Neural cell (in vitro differentiated cells): ENCODE measurements at regions not wholly inside any gene's neighbourhood (a gene's known extent, or its start where the extent isn't known, plus 50 kb on each side); places are given as distances from the start of the nearest gene placed in this dataset.

ENCODE experiments used
- CTCF ChIP-seq: fragments of 450-650 bp; IDR thresholded peaks from 2 replicates; pipeline ENCODE4 v1.5.1; 2014; ENCODE audit warnings: antibody characterized with exemption, mild to moderate bottlenecking, moderate library complexity; ENCODE audit not compliant: poor library complexity, severe bottlenecking
- EP300 ChIP-seq: fragments of 450-650 bp; conservative IDR thresholded peaks from 2 replicates; pipeline ENCODE4 v1.6.1; 2014; ENCODE audit warnings: antibody characterized with exemption, mild to moderate bottlenecking, moderate library complexity; ENCODE audit not compliant: poor library complexity, severe bottlenecking
- MXI1 ChIP-seq: fragments of 450-650 bp; conservative IDR thresholded peaks from 2 replicates; pipeline ENCODE4 v1.6.1; 2014; ENCODE audit warnings: antibody characterized with exemption, mild to moderate bottlenecking; ENCODE audit not compliant: poor library complexity, severe bottlenecking
- REST ChIP-seq: IDR thresholded peaks from 2 replicates; pipeline ENCODE4 v1.6.1; 2012; ENCODE audit warnings: borderline replicate concordance
- SMC3 ChIP-seq: fragments of 450-650 bp; conservative IDR thresholded peaks from 2 replicates; pipeline ENCODE4 v1.6.1; 2014; ENCODE audit warnings: antibody characterized with exemption, mild to moderate bottlenecking, moderate library complexity; ENCODE audit not compliant: poor library complexity

GRCh38 chr13:44806826-44807225, 182.4 kb downstream of the NUFIP1 start:
- TF ChIP-seq CTCF, result no peak
- no peak for TF ChIP-seq EP300
- no peak for TF ChIP-seq SMC3
- no peak for TF ChIP-seq MXI1
- TF ChIP-seq REST, result no peak
